SU-DHL-6 (cell line): ENCODE measurements at regions not wholly inside any gene's neighbourhood (a gene's known extent, or its start where the extent isn't known, plus 50 kb on each side); places are given as distances from the start of the nearest gene placed in this dataset.

Experiments
- EZH2phosphoT487 ChIP-seq: fragments of 200-600 bp; sonication (generic), shearing (Covaris generic); conservative IDR thresholded peaks from 2 replicates; pipeline ENCODE4 v1.6.1; 2018; ENCODE audit warnings: mild to moderate bottlenecking, antibody characterized with exemption, low read length, moderate library complexity, mixed read lengths
- TF ChIP-seq, protein P1 (sequence below): fragments of 200-600 bp; sonication (generic); IDR thresholded peaks from one replicate; pipeline ENCODE4 v1.5.1; 2017; ENCODE audit warnings: antibody characterized with exemption, mild to moderate bottlenecking, low read length, moderate library complexity; ENCODE audit not compliant: insufficient read depth, poor library complexity, severe bottlenecking

DNA sequence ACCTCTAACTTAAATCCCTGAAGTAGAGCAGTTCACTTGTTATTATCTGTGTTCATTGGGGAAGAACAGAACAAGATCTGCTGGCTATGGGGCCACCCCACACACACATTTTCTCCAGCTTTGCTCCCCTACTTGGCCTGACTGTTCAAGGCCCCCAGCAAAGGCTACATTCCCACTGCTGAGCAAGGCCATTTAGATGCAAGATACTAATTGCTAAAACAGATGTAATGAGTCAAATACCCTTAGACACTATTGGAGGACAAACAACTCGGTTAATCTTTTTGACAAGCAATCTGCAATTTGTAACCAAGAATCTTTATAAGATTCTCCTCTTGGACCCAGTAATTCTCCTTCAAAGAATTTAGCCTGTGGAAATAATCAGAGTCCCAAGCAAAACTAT, 67.7 kb downstream of the NAV1 start:
- TF ChIP-seq, protein P1, sequence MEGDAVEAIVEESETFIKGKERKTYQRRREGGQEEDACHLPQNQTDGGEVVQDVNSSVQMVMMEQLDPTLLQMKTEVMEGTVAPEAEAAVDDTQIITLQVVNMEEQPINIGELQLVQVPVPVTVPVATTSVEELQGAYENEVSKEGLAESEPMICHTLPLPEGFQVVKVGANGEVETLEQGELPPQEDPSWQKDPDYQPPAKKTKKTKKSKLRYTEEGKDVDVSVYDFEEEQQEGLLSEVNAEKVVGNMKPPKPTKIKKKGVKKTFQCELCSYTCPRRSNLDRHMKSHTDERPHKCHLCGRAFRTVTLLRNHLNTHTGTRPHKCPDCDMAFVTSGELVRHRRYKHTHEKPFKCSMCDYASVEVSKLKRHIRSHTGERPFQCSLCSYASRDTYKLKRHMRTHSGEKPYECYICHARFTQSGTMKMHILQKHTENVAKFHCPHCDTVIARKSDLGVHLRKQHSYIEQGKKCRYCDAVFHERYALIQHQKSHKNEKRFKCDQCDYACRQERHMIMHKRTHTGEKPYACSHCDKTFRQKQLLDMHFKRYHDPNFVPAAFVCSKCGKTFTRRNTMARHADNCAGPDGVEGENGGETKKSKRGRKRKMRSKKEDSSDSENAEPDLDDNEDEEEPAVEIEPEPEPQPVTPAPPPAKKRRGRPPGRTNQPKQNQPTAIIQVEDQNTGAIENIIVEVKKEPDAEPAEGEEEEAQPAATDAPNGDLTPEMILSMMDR, result no peak
- TF ChIP-seq EZH2phosphoT487, result no peak
